ENCODE measurements at regions not wholly inside any gene's neighbourhood (a gene's known extent, or its start where the extent isn't known, plus 50 kb on each side); places are given as distances from the start of the nearest gene placed in this dataset.

- no peak for TF ChIP-seq RAD21 (IDR thresholded peaks at IDR 0.05; ENCODE audit: low read depth)
- TF ChIP-seq TAF1 (IDR thresholded peaks at IDR 0.05; ENCODE audit: low read depth) = no peak
- no peak for TF ChIP-seq ZBTB7A (IDR thresholded peaks at IDR 0.05; ENCODE audit: low read depth)
- no peak for TF ChIP-seq CREB1 (IDR thresholded peaks at IDR 0.05; ENCODE audit: low read depth)
- no peak for TF ChIP-seq TEAD4 (IDR thresholded peaks at IDR 0.05)
- no peak for TF ChIP-seq EP300 (IDR thresholded peaks at IDR 0.05; ENCODE audit: borderline replicate concordance)
- TF ChIP-seq NFIC (IDR thresholded peaks at IDR 0.05) = no peak
Measured at GRCh38 chr15:47573673-47574072, 143.6 kb upstream of the SEMA6D start.

- TF ChIP-seq ZBTB7A (IDR thresholded peaks at IDR 0.05; ENCODE audit: low read depth) (no peak), MAX (IDR thresholded peaks at IDR 0.05) (no peak), EGR1 (IDR thresholded peaks at IDR 0.05) (no peak), RAD21 (IDR thresholded peaks at IDR 0.05; ENCODE audit: low read depth) (no peak), CEBPB (IDR thresholded peaks at IDR 0.05) (no peak)
Measured at GRCh38 chr15:47577000-47577399, 140.3 kb upstream of the SEMA6D start.

- TF ChIP-seq RAD21 (IDR thresholded peaks at IDR 0.05; ENCODE audit: low read depth) = no peak
- no peak for TF ChIP-seq TAF1 (IDR thresholded peaks at IDR 0.05; ENCODE audit: low read depth)
- TF ChIP-seq REST (IDR thresholded peaks at IDR 0.05; ENCODE audit: low read depth) = no peak
- no peak for TF ChIP-seq YY1 (IDR thresholded peaks at IDR 0.05; ENCODE audit: low read depth)
- no peak for TF ChIP-seq TCF12 (IDR thresholded peaks at IDR 0.05; ENCODE audit: low read depth)
- no peak for TF ChIP-seq CEBPB (IDR thresholded peaks at IDR 0.05)
- TF ChIP-seq FOXM1 (IDR thresholded peaks at IDR 0.05; ENCODE audit: borderline replicate concordance, low read depth) = no peak
- no peak for TF ChIP-seq NFIC (IDR thresholded peaks at IDR 0.05)
- TF ChIP-seq MAX (IDR thresholded peaks at IDR 0.05) = no peak
- no peak for TF ChIP-seq EGR1 (IDR thresholded peaks at IDR 0.05)
- TF ChIP-seq USF1 (IDR thresholded peaks at IDR 0.05) = no peak
- no peak for TF ChIP-seq TEAD4 (IDR thresholded peaks at IDR 0.05)
- no peak for TF ChIP-seq CREB1 (IDR thresholded peaks at IDR 0.05; ENCODE audit: low read depth)
- TF ChIP-seq EP300 (IDR thresholded peaks at IDR 0.05; ENCODE audit: borderline replicate concordance) = no peak
- TF ChIP-seq ZBTB7A (IDR thresholded peaks at IDR 0.05; ENCODE audit: low read depth) = no peak
Measured at GRCh38 chr15:47577461-47577860, 139.8 kb upstream of the SEMA6D start.

GRCh38 chr15:47582233-47582632 lies 135.1 kb upstream of the SEMA6D start:
- no peak for TF ChIP-seq MAX (IDR thresholded peaks at IDR 0.05)
- no peak for TF ChIP-seq EP300 (IDR thresholded peaks at IDR 0.05; ENCODE audit: borderline replicate concordance)
- TF ChIP-seq USF1 (IDR thresholded peaks at IDR 0.05) = no peak
- TF ChIP-seq TEAD4 (IDR thresholded peaks at IDR 0.05) = no peak
- TF ChIP-seq NFIC (IDR thresholded peaks at IDR 0.05) = no peak
- no peak for TF ChIP-seq YY1 (IDR thresholded peaks at IDR 0.05; ENCODE audit: low read depth)
- no peak for TF ChIP-seq CREB1 (IDR thresholded peaks at IDR 0.05; ENCODE audit: low read depth)
- TF ChIP-seq TCF12 (IDR thresholded peaks at IDR 0.05; ENCODE audit: low read depth) = no peak
- TF ChIP-seq REST (IDR thresholded peaks at IDR 0.05; ENCODE audit: low read depth) = no peak
- TF ChIP-seq FOXM1 (IDR thresholded peaks at IDR 0.05; ENCODE audit: borderline replicate concordance, low read depth) = no peak
- TF ChIP-seq EGR1 (IDR thresholded peaks at IDR 0.05) = no peak
- no peak for TF ChIP-seq CEBPB (IDR thresholded peaks at IDR 0.05)
- no peak for TF ChIP-seq ZBTB7A (IDR thresholded peaks at IDR 0.05; ENCODE audit: low read depth)
- TF ChIP-seq RAD21 (IDR thresholded peaks at IDR 0.05; ENCODE audit: low read depth) = no peak
- no peak for TF ChIP-seq TAF1 (IDR thresholded peaks at IDR 0.05; ENCODE audit: low read depth)

- TF ChIP-seq TEAD4 (IDR thresholded peaks at IDR 0.05) (no peak), TAF1 (IDR thresholded peaks at IDR 0.05; ENCODE audit: low read depth) (no peak), NFIC (IDR thresholded peaks at IDR 0.05) (no peak), ZBTB7A (IDR thresholded peaks at IDR 0.05; ENCODE audit: low read depth) (no peak), CEBPB (IDR thresholded peaks at IDR 0.05) (no peak), TCF12 (IDR thresholded peaks at IDR 0.05; ENCODE audit: low read depth) (no peak), FOXM1 (IDR thresholded peaks at IDR 0.05; ENCODE audit: borderline replicate concordance, low read depth) (no peak), YY1 (IDR thresholded peaks at IDR 0.05; ENCODE audit: low read depth) (no peak), RAD21 (IDR thresholded peaks at IDR 0.05; ENCODE audit: low read depth) (no peak), REST (IDR thresholded peaks at IDR 0.05; ENCODE audit: low read depth) (no peak), EP300 (IDR thresholded peaks at IDR 0.05; ENCODE audit: borderline replicate concordance) (no peak), MAX (IDR thresholded peaks at IDR 0.05) (no peak), USF1 (IDR thresholded peaks at IDR 0.05) (no peak), EGR1 (IDR thresholded peaks at IDR 0.05) (no peak), CREB1 (IDR thresholded peaks at IDR 0.05; ENCODE audit: low read depth) (no peak)
Measured at GRCh38 chr15:47584316-47584715, 133.0 kb upstream of the SEMA6D start.
